Neural cell (in vitro differentiated cells): ENCODE measurements at regions not wholly inside any gene's neighbourhood (a gene's known extent, or its start where the extent isn't known, plus 50 kb on each side); places are given as distances from the start of the nearest gene placed in this dataset.

Source experiments
- CTCF ChIP-seq: fragments of 450-650 bp; IDR thresholded peaks from 2 replicates; pipeline ENCODE4 v1.5.1; 2014; ENCODE audit warnings: antibody characterized with exemption, mild to moderate bottlenecking, moderate library complexity; ENCODE audit not compliant: poor library complexity, severe bottlenecking
- EP300 ChIP-seq: fragments of 450-650 bp; conservative IDR thresholded peaks from 2 replicates; pipeline ENCODE4 v1.6.1; 2014; ENCODE audit warnings: antibody characterized with exemption, mild to moderate bottlenecking, moderate library complexity; ENCODE audit not compliant: poor library complexity, severe bottlenecking
- EZH2 ChIP-seq: fragments of 200-600, 300-800 bp; shearing (Covaris generic), sonication (generic); IDR thresholded peaks from 2 replicates; pipeline ENCODE4 v1.6.1; 2014; ENCODE audit warnings: antibody characterized with exemption, low read length, borderline replicate concordance, mild to moderate bottlenecking; ENCODE audit not compliant: insufficient read depth, poor library complexity, severe bottlenecking
- MXI1 ChIP-seq: fragments of 450-650 bp; conservative IDR thresholded peaks from 2 replicates; pipeline ENCODE4 v1.6.1; 2014; ENCODE audit warnings: antibody characterized with exemption, mild to moderate bottlenecking; ENCODE audit not compliant: poor library complexity, severe bottlenecking
- POLR2AphosphoS5 ChIP-seq: IDR thresholded peaks from 2 replicates; pipeline ENCODE4 v1.6.1; 2012
- RAD21 ChIP-seq: fragments of 450-650 bp; conservative IDR thresholded peaks from 2 replicates; pipeline ENCODE4 v1.6.1; 2014; ENCODE audit warnings: antibody characterized with exemption, mild to moderate bottlenecking, moderate library complexity
- REST ChIP-seq: IDR thresholded peaks from 2 replicates; pipeline ENCODE4 v1.6.1; 2012; ENCODE audit warnings: borderline replicate concordance
- SMC3 ChIP-seq: fragments of 450-650 bp; conservative IDR thresholded peaks from 2 replicates; pipeline ENCODE4 v1.6.1; 2014; ENCODE audit warnings: antibody characterized with exemption, mild to moderate bottlenecking, moderate library complexity; ENCODE audit not compliant: poor library complexity
- TAF1 ChIP-seq: IDR thresholded peaks from 2 replicates; pipeline ENCODE4 v1.6.1; 2012; ENCODE audit warnings: low read depth

GRCh38 chr4:178322524-178323183 is 880.4 kb upstream of the AGA start:
- TF ChIP-seq CTCF (no peak), RAD21 (no peak), REST (no peak), POLR2AphosphoS5 (no peak), EP300 (no peak), SMC3 (no peak), TAF1 (no peak), EZH2 (no peak), MXI1 (no peak)
